ENCODE measurements at regions not wholly inside any gene's neighbourhood (a gene's known extent, or its start where the extent isn't known, plus 50 kb on each side); places are given as distances from the start of the nearest gene placed in this dataset.

- H3K9me3 ChIP-seq (replicated peaks in 1 of 3): no peaks in the 10 kb centered on the region
- 60 to 72% (median 64%) methylated on average over 1 of the region's 1 CpG for WGBS, 4 donors
- H3K27me3 ChIP-seq: no peaks in the 10 kb centered on the region
- DNase-seq: no peak
- H3K4me3 ChIP-seq: no peak overlapping the region
- no peak for TF ChIP-seq POLR2A (IDR thresholded peaks at IDR 0.05)
- intact Hi-C loops (cut with DNase I): no loop called here
- no peaks in the 10 kb centered on the region for H3K4me1 ChIP-seq (replicated peaks in 1 of 2)
- H3K27ac ChIP-seq: no peak overlapping the region
- no peaks in the 10 kb centered on the region for H3K36me3 ChIP-seq (replicated peaks in 1 of 2)
Measured at GRCh38 chr6:141097471-141097870, 1035.3 kb upstream of the GJE1 start.

- 38 to 63% (median 51%) methylated on average over 1 of the region's 1 CpG for WGBS, 4 donors
- H3K27ac ChIP-seq: no peak overlapping the region
- no peak for DNase-seq
- H3K9me3 ChIP-seq (replicated peaks in 1 of 3): no peaks in the 10 kb centered on the region
- no peaks in the 10 kb centered on the region for H3K36me3 ChIP-seq (replicated peaks in 1 of 2)
- no peaks in the 10 kb centered on the region for H3K27me3 ChIP-seq
- H3K4me3 ChIP-seq: no peak overlapping the region
- TF ChIP-seq, protein P1, sequence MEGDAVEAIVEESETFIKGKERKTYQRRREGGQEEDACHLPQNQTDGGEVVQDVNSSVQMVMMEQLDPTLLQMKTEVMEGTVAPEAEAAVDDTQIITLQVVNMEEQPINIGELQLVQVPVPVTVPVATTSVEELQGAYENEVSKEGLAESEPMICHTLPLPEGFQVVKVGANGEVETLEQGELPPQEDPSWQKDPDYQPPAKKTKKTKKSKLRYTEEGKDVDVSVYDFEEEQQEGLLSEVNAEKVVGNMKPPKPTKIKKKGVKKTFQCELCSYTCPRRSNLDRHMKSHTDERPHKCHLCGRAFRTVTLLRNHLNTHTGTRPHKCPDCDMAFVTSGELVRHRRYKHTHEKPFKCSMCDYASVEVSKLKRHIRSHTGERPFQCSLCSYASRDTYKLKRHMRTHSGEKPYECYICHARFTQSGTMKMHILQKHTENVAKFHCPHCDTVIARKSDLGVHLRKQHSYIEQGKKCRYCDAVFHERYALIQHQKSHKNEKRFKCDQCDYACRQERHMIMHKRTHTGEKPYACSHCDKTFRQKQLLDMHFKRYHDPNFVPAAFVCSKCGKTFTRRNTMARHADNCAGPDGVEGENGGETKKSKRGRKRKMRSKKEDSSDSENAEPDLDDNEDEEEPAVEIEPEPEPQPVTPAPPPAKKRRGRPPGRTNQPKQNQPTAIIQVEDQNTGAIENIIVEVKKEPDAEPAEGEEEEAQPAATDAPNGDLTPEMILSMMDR (IDR thresholded peaks at IDR 0.05): no peak
- TF ChIP-seq POLR2A (IDR thresholded peaks at IDR 0.05): no peak
- intact Hi-C loops (cut with DNase I): no loop called here
- no peaks in the 10 kb centered on the region for H3K4me1 ChIP-seq (replicated peaks in 1 of 2)
Measured at GRCh38 chr6:141095308-141095707, 1037.4 kb upstream of the GJE1 start.

- H3K9me3 ChIP-seq (replicated peaks in 1 of 3): no peaks in the 10 kb centered on the region
- no peak for TF ChIP-seq POLR2A (IDR thresholded peaks at IDR 0.05)
- TF ChIP-seq, protein P1 (IDR thresholded peaks at IDR 0.05): no peak
- H3K4me1 ChIP-seq (replicated peaks in 1 of 2): no peaks in the 10 kb centered on the region
- DNase-seq: no peak
- H3K27me3 ChIP-seq: no peaks in the 10 kb centered on the region
- no peak overlapping the region for H3K4me3 ChIP-seq
- intact Hi-C loops (cut with DNase I): no loop called here
- H3K27ac ChIP-seq: no peak overlapping the region
- no peaks in the 10 kb centered on the region for H3K36me3 ChIP-seq (replicated peaks in 1 of 2)
Measured at GRCh38 chr6:141088171-141088570, 1044.6 kb upstream of the GJE1 start.

GRCh38 chr6:141077355-141078333 lies 1055.1 kb upstream of the GJE1 start:
- Histone ChIP-seq H3K4me1 (replicated peaks in 1 of 2) (no peaks in the 10 kb centered on the region), H3K27ac (no peak overlapping the region), H3K9me3 (replicated peaks in 1 of 3) (no peaks in the 10 kb centered on the region), H3K27me3 (no peaks in the 10 kb centered on the region), H3K36me3 (replicated peaks in 1 of 2) (no peaks in the 10 kb centered on the region), H3K4me3 (no peak overlapping the region)
- 82 to 91% (median 88%) methylated on average over 7 to 8 of the region's 8 CpGs for WGBS, 4 donors
- DNase-seq: no peak
- TF ChIP-seq POLR2A (IDR thresholded peaks at IDR 0.05): no peak
- TF ChIP-seq, protein P1 (IDR thresholded peaks at IDR 0.05): peak in 1 of 6 experiments; percentile 18
- intact Hi-C loops (cut with DNase I): no loop called here

- TF ChIP-seq, protein P1 (IDR thresholded peaks at IDR 0.05): no peak
- no peak for TF ChIP-seq POLR2A (IDR thresholded peaks at IDR 0.05)
- Histone ChIP-seq H3K36me3 (replicated peaks in 1 of 2) (no peaks in the 10 kb centered on the region), H3K27me3 (no peaks in the 10 kb centered on the region), H3K4me3 (no peak overlapping the region), H3K9me3 (replicated peaks in 1 of 3) (no peaks in the 10 kb centered on the region), H3K4me1 (replicated peaks in 1 of 2) (no peaks in the 10 kb centered on the region), H3K27ac (no peak overlapping the region)
- intact Hi-C loops (cut with DNase I): no loop called here
- 85 to 95% (median 90%) methylated on average over 2 of the region's 2 CpGs for WGBS, 4 donors
- DNase-seq: no peak
Measured at GRCh38 chr6:141057761-141058160, 1075.0 kb upstream of the GJE1 start.
